ENCODE measurements at regions not wholly inside any gene's neighbourhood (a gene's known extent, or its start where the extent isn't known, plus 50 kb on each side); places are given as distances from the start of the nearest gene placed in this dataset.
"Not testable (repeated sequence)": the region's sequence is repeated elsewhere in the genome, so short reads cannot be mapped to it uniquely, and the experiment has no call there.

DNA sequence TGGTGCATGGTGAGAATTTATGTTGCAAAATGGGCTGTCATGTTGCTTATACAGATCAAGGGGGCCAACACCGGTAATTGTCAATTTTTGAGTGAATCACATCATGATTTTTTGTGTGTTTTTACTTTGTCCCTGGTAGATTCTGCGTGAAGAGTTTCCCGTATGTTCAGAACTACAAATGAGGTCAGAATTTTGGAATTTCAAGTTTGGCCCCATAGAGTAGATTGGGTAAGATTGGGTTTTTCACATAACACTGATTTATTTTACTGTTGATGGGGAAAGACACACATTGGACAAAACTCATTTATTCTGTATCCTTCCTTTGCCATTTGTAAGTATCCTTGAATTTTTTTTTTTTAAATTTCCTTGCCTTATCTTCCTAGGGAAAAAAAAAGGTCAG, 158.5 kb upstream of the MXRA5 start:
- no peak overlapping the region for H3K27ac ChIP-seq
- no peaks in the 10 kb centered on the region for H3K4me1 ChIP-seq
- no peaks in the 10 kb centered on the region for H3K36me3 ChIP-seq (ENCODE audit: insufficient read depth in 1 of 2, low read depth in 1 of 2)
- WGBS, 3 donors: 49 to 69% (median 64%) methylated on average over 3 of the region's 3 CpGs
- ATAC-seq (no peak), DNase-seq (no peak)
- H3K27me3 ChIP-seq (ENCODE audit: insufficient read depth in 3 of 3, low read length in 2 of 3): peaks cover 0 to 4% (median 0%) of the 10 kb centered on the region in 3 donors
- H3K4me3 ChIP-seq: no peak overlapping the region
- TF ChIP-seq, protein P1, sequence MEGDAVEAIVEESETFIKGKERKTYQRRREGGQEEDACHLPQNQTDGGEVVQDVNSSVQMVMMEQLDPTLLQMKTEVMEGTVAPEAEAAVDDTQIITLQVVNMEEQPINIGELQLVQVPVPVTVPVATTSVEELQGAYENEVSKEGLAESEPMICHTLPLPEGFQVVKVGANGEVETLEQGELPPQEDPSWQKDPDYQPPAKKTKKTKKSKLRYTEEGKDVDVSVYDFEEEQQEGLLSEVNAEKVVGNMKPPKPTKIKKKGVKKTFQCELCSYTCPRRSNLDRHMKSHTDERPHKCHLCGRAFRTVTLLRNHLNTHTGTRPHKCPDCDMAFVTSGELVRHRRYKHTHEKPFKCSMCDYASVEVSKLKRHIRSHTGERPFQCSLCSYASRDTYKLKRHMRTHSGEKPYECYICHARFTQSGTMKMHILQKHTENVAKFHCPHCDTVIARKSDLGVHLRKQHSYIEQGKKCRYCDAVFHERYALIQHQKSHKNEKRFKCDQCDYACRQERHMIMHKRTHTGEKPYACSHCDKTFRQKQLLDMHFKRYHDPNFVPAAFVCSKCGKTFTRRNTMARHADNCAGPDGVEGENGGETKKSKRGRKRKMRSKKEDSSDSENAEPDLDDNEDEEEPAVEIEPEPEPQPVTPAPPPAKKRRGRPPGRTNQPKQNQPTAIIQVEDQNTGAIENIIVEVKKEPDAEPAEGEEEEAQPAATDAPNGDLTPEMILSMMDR (IDR thresholded peaks at IDR 0.05): no peak
- intact Hi-C loops (cut with DNase I): no loop called here
- no peaks in the 10 kb centered on the region for H3K9me3 ChIP-seq

DNA sequence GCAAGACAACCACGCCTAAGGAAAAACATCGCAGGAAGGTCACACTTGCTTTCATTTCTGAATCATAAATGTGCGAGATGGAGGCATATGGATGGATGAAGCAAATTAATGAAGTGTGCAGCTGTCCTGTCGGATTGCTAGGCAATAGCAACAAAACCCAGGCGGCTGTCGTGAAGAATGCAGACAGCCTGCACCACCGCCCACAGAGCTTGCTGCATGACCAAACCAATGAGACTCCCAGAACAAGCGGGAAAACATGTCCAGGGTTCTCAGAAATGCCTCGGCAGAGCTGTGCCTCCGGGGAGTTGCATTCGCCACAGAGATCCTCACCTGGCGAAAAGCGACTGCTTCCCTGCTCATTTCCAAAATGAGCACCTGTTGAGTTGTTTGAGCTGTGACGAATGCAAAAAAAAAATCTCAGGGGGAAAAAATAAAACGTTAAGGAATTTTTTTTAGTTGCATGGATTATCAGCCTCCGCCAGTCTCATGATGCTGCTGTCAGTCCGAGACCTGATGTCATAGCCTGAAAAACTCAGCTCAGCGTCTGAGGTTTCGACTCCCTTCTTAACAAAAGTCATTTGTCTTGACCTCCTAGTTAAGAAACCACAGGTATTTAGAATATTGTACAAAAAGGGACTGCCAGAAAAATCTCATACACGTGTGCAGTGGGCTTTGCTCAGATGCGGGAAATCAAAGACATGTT, 155.5 kb upstream of the MXRA5 start:
- ATAC-seq (peak in 1 of 4 donors; percentile 53), DNase-seq (peak in 1 of 2 donors; percentile 51)
- 22 to 24% (median 23%) methylated on average over 20 to 21 of the region's 21 CpGs for WGBS, 3 donors
- H3K27ac ChIP-seq: no peak overlapping the region
- H3K4me3 ChIP-seq: no peak overlapping the region
- peaks cover 0 to 7% (median 0%) of the 10 kb centered on the region in 3 donors for H3K27me3 ChIP-seq (ENCODE audit: insufficient read depth in 3 of 3, low read length in 2 of 3)
- no peaks in the 10 kb centered on the region for H3K36me3 ChIP-seq (ENCODE audit: insufficient read depth in 1 of 2, low read depth in 1 of 2)
- no peaks in the 10 kb centered on the region for H3K9me3 ChIP-seq
- no peaks in the 10 kb centered on the region for H3K4me1 ChIP-seq
- TF ChIP-seq, protein P1 (IDR thresholded peaks at IDR 0.05): no peak
- intact Hi-C loops (cut with DNase I): no loop called here

DNA sequence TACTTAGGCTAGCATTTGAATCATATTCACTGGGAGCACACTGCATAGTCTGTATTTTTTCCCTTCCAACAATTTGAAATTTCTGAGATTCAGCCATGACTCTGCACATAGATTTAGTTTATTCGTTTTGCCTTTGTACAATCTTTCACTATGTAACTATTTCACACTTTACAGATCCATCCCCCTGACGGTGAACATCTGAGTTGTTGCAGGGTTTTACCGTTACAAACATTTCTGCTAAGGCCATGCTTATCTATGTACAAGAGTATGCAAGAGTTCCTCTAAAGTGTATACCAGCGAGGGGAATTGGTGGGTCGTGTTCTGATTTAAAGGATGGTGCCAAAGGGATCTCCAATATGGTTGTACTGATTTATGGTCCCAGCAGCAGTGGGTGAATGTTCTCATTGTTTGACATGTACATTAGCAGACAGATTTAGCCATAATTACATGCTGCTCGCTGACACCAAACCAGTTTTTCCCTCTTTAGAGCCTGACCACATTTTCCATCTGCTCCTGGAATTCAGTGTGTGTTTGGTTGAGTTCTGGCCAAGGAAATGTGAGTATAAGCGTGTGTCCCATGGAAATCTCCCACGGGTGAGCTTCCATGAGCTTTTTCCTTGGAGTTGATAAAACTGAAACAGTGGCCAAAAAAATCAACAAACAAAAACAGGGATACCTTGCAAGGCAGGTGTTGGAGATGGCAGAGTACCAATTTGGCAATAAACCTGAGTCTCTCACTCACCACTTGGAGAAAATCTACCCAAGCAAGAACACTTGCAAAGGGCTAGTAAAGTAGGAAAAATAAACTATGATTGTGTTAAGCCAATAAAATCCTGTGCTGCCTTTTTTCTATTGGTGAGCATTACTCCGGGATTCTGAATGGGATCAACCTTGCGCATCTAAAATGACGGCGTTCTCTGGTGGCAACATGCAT, 149.7 kb upstream of the MXRA5 start:
- DNase-seq; intact Hi-C loops (cut with DNase I); H3K27me3 ChIP-seq (ENCODE audit: insufficient read depth in 3 of 3, low read length in 2 of 3); H3K4me1 ChIP-seq; H3K4me3 ChIP-seq; H3K9me3 ChIP-seq; H3K27ac ChIP-seq; ATAC-seq; H3K36me3 ChIP-seq (ENCODE audit: insufficient read depth in 1 of 2, low read depth in 1 of 2): not testable (repeated sequence)
- WGBS, 3 donors: 23 to 47% (median 30%) methylated on average over 12 of the region's 12 CpGs

DNA sequence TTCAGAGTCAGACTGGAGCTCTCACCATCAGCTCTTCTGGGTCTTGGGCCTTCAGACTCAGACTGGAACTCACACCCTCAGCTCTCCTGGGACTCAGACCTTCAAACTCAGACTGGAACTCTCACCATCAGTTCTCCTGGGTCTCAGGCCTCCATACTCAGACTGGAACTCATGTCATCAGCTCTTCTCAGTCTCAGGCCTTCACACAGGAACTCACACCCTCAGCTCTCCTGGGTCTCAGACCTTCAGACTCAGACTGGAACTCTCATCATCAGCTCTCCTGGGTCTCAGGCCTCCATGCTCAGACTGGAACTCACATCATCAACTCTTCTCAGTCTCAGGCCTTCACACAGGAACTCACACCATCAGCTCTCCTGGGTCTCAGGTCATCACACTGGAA, 147.2 kb upstream of the MXRA5 start:
- Histone ChIP-seq H3K4me3 (no peak overlapping the region), H3K9me3 (no peaks in the 10 kb centered on the region), H3K27me3 (ENCODE audit: insufficient read depth in 3 of 3, low read length in 2 of 3) (no peaks in the 10 kb centered on the region), H3K27ac (no peak overlapping the region), H3K36me3 (ENCODE audit: insufficient read depth in 1 of 2, low read depth in 1 of 2) (no peaks in the 10 kb centered on the region), H3K4me1 (no peaks in the 10 kb centered on the region)
- DNase-seq: no peak
- TF ChIP-seq, protein P1 (IDR thresholded peaks at IDR 0.05): no peak
- no peak for ATAC-seq
- intact Hi-C loops (cut with DNase I): no loop called here

DNA sequence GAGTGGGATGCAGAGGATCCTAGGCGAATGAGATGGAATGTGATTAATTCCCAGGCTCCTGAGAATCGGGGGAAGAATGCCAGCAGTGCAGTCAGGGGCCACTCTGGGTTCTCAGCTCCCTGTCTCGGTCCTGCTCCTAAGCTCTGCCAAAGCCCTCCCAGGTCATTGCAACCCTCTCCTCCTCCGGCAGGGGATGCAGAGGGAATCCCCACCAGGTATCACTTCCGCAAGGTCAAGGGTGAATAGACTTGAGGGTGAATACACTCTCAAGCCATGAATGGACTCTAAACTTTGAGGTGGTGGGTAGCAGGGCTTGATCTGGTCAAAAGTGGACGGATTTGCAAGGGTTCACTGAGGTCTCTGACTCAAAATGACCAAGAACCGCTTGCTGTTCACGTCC, 139.3 kb upstream of the MXRA5 start:
- Histone ChIP-seq H3K4me3 (no peak overlapping the region), H3K36me3 (ENCODE audit: insufficient read depth in 1 of 2, low read depth in 1 of 2) (no peaks in the 10 kb centered on the region), H3K4me1 (no peaks in the 10 kb centered on the region), H3K9me3 (no peaks in the 10 kb centered on the region), H3K27me3 (ENCODE audit: insufficient read depth in 3 of 3, low read length in 2 of 3) (no peaks in the 10 kb centered on the region), H3K27ac (no peak overlapping the region)
- TF ChIP-seq, protein P1 (IDR thresholded peaks at IDR 0.05): no peak
- ATAC-seq: no peak
- DNase-seq: no peak
- WGBS, 3 donors: 64 to 76% (median 70%) methylated on average over 8 of the region's 8 CpGs
- intact Hi-C loops (cut with DNase I): no loop called here
